ENCODE measurements at regions not wholly inside any gene's neighbourhood (a gene's known extent, or its start where the extent isn't known, plus 50 kb on each side); places are given as distances from the start of the nearest gene placed in this dataset.
"Not testable (repeated sequence)": the region's sequence is repeated elsewhere in the genome, so short reads cannot be mapped to it uniquely, and the experiment has no call there.

DNA sequence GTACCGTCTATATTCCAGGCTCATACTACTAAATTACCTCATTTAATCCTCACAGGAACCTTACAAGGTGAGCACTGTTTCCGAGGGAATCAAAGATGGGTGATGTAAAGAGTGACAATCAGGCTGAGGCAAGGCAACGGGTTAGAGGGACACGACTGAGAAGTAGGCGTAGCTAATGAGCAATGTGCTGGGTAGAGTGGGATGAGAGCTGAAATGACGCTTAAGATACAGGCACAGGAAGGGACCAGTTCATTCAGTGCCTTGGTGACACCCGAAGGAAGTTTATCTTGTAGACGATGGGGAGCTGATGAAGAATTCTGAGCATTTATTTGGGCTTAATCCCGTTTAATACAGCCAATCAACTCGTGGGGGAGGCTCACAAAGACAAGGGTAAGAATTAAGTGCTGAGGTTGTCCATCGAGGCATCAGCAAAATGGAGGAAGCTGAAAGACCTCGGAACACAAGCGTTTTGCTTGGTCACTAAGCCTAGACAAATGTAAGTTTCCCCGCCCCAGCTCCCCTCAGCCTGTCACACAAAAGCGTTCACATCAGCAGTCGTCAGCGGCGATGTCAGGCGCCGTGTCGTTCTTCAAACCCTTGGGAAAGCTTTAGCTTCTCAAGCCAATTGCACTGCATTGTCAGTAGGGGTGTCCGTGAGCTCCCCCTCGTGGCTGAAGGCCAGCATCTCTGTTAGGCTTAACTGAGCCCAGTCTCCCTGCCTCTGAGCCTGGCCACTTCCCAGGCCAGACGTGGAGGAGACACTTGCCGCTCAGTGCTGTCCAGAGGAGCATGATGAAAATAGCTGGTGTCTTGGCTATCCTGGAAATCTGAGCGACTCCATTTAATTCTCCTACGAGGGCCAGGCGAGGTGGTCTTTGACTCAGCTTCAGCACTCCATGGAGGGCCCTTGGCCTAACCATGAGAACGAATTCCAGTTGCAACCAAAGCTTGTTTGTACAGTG is 288.5 kb upstream of the G2E3 start:
- DNase-seq, result peak; percentile 88

DNA sequence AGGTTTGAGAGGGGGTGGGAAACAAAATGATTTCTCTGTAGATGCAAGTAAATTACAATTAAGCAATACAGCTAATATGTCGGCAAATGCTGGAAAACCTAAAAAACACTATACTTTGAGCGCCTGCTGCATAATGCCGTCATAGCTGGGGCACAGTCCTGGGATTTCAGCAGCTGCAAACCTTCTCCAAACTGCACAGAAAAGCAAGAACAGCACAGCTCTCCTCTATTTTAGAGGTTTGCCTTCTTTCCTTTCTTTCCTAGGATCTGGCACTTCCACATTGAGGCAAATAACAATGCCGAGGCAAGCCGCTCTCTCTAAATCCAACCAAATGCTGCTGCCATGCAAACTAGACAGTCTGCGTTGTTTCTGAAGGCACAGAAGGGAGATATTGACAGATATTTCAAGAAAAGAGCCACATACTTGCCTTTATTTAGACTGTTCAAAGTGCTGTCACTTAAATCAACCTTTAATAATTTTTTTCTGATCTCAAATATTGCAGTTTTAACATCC is 287.1 kb upstream of the G2E3 start:
- no peak for DNase-seq

DNA sequence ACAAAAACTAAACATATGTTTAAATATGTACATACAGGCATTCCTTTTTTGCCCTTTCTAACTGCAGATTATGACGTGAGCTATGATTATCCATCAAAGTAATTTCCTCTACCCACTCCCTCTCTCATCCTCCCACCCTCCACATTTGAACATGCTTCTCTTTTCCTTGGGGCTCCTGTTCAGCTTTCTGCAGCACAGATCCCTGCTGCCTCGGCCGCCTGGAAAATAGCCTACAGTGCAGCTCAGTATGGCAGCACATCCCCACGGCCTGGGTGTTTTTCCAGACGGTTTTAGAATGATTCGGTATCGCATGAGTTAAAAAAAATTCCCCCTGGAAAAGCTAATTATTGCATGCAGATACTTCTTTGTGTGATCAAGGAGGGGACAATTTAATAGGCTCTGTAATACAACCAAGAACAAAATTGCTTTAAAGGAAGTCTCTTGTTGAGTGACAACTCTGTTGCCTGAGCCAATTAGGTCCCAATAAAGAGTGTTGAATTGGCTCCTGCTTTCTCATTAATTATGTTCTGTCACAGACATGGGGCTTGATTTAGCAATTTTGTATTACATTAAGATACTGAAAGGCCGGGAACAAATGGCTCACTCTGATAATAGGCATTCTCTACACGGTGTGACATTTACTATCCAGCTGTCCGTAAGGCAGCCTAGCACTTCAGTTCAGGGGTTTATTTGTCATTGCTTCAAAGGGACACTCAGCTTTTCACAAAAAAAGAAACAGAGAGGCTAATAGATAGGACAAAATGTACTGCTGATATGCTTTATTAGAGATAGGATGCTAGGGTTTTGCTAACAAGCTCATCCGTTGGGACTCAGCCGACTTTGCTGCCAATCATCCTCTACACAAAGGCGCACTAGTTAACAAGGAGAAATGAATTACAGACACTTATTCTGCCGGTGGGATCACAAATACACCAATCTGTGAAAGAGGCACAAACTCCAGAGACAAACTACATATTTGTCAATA is 285.8 kb upstream of the G2E3 start:
- peak; percentile 4 for DNase-seq

DNA sequence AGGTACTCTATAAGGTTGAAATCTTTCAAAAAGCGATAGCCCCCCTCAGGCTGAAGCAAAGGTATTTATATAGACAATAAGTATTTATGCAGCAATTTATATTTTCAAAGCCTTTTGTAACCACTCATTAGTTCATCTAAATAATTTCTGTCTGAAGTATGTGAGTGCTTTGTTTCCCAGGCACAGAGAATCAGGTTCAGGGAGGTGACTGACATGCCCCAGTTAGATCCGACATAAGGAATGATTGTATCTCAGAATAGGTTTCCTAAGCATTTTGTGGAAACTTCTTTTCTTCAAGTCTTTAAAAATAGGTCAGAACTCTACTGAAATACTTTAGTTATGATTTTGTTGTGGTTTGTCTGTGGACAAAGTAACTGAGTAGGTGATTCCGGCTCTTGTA is 283.4 kb upstream of the G2E3 start:
- no peak for DNase-seq

DNA sequence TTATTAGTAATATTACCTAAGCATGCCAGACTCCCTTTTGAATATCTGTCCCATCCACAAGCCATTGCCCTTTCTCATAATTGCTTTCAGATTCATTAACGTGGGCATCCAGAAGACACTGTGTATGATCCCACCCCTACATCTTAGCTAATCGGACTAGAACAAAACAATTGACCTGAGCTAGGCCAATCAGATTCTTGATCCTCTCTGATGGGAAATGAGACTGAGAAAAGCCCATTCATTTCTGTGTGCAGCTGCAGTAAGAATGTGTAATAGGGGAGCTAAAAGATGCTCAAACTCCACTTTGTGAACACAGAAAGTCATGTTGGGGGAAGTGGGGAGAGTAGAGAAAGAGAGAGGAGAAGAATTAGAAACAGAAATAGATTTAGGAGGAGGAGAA is 281.7 kb upstream of the G2E3 start:
- DNase-seq, result no peak

DNA sequence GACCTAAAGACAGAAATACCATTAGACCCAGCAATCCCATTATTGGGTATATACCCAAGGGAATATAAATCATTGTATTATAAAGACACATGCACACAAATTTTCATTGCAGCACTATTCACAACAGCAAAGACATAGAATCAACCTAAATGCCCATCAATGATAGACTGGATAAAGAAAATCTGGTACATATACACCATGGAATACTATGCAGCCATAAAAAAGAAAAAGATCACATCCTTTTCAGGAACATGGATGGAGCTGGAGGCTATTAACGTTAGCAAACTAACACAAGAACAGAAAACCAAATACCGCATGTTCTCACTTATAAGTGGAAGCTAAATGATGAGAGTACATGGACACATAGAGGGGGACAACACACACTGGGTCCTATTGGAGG is 280.1 kb upstream of the G2E3 start:
- not testable (repeated sequence) for DNase-seq

DNA sequence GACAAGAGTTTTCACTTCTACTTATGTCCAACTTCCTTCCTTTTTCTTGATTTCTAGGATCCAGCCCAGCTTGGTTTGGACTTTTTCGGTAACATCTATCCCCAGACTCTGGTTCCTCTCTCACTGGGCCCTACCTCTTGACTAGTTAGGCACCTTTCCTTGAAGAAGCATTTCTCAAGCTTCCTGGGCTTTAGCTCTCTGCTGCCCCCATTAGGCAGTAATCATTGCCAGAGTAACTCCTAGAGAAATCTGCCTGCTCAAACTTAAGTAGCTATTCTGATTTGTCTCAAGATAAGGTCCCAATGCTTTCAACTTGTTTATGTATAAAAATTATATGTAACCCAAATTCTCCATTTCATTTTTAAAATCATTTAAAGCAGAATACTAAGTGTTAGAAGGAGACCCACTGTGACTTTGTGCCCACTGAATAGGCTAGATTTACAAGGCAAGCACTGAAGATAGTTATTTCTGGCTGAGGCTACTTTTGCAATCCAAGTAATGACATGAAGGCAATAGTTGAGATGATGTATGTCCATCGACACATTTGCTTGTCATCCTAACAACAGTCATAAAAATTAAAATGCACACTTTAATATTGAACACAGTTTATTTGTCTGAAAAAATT is 275.0 kb upstream of the G2E3 start:
- no peak for DNase-seq

DNA sequence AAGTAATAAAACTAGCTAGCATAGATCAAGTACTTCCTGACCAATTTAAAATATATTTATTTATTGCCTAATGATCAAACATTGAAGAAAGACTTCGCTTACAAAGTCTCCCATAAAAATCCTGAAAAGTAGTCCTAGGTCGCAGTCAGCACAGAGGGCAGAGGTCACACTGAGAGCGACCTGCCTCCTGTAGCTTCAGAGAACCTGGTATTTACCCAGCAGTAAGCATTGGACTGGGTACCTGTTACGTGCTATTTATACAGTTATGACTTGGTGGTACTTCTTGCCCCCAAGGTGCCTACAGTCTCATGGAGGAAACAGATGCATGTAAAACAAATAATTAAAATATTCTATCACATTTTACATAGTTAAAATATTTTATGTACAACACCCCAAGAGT is 274.1 kb upstream of the G2E3 start:
- no peak for DNase-seq

DNA sequence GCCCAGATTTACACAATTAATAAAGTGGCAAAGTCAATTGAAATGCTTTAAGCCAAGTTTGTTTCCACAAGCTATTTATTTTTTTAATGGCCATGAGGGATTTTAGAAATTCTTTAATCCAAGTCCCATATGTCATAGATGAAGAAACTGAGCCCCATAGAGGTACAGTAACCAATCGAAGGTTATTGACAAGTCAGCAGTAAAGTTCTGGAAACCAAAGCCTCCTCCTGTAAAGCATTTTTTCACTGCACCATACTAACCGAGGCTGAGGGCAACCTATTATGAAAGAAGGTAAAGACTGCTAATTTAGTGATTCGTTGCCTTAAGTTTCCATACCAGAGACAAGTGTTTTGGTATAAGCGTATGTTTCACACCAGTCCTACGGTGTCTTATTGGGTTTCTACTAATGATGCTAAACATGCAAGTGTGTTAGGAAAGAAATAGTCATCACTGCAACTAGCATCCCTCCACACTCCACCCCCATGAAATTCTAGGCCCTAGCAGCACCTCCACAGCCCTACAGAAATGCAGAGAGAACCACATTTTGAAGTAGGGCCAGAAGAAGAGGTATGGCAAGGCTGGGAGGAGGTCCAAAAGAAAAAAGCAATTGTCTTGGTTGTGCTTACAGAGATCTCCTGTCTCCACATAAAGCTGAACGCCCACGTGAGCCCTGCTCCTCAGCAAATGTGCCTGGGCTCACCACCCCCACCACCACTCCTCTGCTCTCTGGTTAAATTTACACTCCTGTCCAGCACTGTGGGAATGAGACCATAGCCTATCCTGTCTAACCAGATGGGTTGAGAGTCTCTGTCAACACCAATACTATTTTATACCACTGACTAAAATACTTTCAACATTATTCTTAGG is 271.1 kb upstream of the G2E3 start:
- DNase-seq, result no peak

DNA sequence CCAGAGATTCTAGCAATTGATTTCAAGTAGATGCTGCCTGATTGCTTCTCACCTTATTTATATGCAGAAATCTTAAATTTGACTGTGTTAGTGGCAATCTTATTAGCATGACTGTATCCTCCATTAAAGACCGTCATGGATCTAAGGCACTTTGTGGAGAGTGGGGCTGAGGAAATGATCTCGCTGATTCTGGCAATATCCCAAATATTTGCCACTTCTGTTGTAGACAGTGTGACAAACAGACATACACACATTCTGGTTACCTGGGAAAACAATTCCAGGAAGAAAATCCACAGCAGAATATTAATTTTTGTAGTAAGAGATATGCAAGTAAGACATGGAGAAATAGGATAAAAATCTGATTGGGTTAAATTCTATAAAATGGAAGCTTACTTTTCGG is 269.0 kb upstream of the G2E3 start:
- no peak for DNase-seq

DNA sequence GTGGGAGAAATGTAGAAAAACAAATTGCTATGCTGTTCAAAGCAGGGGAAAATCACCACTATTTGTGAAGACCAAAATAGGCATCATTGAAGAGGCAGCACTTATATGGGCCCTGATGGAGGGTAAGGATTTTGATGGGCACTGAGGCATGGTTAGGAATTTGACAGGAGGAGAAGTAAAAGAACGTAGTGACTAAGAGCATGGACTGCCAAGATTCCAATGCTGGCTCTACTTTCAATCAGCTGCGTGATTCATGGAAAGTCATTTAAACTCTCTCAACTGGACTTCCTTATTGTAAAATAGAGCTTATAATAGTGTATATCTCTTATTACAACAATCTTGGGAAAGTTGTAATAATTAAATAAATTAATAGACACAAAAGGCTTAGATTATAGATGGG is 267.7 kb upstream of the G2E3 start:
- no peak for DNase-seq

DNA sequence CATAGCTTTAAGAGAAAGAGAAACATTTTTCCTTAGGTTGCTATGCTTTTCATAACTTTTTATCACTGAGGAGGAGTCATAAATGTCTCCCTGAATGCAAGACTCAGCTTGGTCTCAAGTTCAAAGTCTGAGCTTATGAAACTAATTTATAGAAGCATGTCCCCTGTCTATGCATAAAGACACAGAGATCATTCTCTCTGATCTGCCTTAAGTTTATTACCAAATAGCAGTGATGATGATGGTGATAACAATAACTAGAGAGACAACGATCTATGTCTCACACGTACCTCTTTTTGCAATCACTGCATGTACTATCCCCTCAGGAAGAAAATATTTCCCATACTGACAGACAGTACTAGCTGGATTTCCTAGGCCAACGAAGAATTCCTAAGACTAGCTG is 266.4 kb upstream of the G2E3 start:
- DNase-seq, result no peak

DNA sequence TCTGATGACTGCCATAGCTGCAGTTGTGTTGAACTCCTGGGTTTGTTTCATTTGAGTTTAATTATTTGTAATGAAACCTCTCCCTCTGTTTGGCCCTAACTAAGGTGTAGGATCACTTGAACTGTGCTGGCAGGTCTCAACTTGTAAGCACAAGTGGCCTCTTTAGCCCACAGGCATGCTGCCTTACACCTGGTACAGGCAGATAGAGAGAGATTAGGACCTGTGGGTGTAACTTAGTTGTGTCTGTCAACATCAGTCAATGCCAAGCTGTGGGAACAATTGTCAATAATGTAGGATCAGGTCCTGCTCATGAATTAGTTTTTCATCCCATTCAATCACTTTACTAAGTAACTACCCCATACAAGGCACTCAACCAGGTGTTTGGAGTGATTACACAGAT is 263.0 kb upstream of the G2E3 start:
- DNase-seq, result no peak

DNA sequence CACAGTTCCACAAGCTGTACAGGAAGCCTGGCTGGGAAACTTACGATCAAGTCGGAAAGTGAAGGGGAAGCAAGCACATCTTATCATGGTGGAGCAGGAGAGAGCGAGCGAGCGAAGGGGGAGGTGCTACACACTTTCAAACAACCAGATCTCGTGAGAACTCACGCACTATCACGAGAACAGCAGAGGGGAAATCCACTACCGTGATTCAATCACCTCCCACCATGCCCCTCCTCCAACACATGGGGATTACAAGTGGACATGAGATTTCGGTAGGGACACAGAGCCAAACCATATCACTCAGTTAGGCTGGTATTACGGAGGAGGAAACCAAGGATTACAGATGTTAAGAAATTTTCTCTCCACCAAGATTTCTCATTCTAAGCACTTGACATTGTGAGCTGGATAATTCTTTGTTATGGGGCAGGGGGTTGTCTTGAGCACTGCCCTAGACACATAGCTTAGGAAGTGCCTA is 262.0 kb upstream of the G2E3 start:
- no peak for DNase-seq

DNA sequence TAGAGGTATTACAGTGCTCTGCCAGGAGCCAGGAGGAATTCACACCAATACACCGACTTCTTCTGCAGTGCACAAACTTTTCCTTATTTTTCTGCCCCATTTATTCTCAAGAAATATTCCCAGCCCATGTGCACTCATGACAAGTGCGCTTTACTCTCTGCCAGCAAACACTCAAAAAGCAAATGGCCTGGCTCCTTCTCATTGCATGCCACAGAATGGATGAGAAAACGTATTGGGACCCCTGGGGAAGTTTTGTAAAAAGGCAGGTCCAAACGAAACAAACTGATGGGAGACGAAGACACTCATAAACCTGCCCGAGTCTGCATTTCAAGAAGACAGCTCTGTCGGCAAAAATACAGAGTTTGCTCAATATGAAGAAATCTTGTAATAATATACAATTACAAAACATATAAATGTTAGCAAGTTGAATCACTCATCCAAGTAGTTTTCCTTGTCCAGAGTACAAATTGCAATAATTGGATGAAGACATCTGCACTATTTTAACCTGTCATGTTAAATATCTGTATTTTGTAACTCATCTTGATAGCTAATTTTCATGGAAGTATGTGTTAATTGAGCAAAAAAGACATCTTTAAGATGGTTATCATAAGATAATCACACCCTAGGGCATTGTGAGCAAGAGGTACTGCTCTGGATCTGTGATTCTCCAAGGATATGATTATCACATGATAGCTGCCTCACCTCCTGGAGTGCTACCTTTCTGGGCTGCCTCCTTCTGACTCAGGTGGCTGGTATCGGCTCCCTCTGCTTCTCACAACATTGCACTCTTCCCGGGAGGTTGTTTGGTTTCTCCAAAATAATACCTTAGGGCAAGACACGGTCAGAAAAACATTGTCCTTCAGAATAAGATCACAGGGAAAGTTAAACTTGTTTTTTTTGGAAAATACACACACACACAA is 260.8 kb upstream of the G2E3 start:
- DNase-seq, result no peak

DNA sequence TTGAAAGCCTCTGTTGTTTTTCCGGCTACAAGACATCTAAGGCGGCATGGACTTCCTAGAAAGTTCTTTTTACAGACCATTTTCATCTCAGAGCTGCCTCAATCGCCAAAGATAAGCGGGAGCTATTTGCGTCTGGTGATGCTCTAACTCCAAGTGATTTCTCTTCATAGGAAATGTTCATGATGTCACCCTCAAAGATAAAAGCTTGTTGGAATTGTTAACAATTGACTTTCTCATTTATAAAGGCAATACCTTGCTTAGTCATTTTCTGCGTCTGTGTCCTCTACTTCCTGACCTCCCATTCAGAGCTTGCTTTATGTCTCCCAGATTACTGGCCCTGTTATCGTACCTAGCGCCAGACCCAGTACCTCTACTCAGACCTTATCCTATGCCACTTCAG is 259.0 kb upstream of the G2E3 start:
- no peak for DNase-seq

DNA sequence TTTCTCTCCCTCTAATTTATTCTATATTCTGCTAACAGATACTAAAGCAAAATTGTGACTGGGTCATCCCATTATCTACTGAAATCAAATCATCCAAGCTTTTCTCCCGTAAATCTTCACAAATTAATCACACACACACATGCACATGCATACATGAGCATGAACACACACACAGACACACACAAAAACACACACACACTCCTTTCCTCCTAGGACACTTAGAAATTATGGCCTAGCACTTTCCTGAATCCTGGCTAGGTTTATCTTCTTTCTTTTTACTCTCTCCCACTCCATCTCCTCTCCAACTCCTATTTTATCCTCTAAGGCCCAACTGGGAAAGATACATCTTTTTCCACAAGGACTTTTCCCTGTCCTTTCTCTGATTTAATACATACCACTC is 255.6 kb upstream of the G2E3 start:
- no peak for DNase-seq

DNA sequence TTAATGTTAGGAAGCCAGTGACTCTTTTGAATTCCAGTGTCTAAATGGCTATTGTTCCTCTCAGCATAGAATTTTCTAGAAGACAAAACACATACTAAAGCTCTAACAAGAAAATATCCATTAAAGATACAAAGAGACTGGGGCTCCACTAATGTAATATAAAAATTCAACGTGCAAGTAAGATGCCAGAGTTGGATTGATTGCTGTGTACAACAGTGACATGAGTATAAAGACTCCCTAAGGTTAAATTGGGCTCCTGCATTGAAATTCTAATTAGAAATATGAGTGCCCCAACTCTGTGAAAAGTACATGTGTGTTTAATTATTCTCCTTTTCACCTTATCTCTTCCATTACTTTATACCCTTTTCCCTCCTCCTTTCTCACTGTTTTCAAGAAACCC is 253.6 kb upstream of the G2E3 start:
- DNase-seq, result no peak

DNA sequence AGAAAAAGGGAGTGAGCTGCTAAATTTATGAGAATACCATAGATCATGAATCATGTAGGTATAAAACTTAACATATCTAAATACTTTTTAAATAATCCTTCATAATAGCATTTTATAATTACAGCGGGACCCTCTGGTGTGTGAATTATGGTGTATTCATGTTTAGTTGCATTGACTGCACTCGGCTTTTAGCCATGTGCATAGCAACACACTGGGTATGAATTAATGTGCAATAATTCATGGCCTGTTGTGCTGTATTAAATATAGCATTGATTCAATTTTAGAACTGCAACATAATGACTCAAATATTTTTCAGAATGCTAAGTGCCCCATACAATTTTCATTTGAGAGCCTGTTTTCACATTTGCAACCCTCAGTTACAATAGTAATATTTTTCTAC is 249.6 kb upstream of the G2E3 start:
- no peak for DNase-seq

DNA sequence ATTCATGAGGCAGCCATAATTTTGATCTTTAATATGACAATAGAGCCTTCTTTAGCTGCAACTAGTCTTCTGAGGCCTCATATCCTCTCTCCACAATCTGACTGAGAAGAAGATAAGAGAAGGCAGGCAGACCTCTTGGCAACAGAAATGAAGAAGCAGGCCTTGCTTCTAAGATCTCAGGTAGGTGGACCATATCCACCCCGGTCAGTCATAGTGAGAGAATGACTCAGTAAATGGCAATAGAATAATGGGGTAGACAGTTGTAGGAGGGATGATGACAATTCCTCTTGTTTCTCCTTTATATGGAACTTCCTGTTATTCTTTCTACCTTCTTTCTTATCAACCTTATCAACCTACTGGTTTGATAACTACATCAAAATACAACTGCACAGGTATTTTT is 246.7 kb upstream of the G2E3 start:
- no peak for DNase-seq

DNA sequence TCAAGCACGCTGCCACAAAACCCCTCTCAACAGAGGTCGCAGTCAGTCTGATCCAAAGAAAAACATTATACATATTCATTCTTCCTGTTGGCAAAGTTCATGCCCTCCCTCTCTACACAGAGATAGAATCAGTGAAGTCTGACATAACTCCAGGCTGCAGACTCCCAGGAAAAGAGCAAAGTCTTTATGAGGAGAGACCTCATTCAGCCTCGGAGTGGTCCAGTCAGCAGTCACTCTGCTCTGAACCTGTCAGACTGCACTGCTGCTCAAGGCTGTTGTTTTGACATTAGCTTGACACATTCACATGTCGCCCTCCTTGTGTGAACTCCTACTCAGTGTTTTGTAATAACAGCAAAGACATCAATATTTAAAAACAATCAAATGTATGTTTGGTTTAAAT is 241.2 kb upstream of the G2E3 start:
- no peak for DNase-seq

Measured in SHP77 treated with DMSO at 0.1 percent for 48 hours (cell line).